NAMALWA (cell line): ENCODE measurements at regions not wholly inside any gene's neighbourhood (a gene's known extent, or its start where the extent isn't known, plus 50 kb on each side); places are given as distances from the start of the nearest gene placed in this dataset.
"Not testable (repeated sequence)": the region's sequence is repeated elsewhere in the genome, so short reads cannot be mapped to it uniquely, and the experiment has no call there.

Experiments
- DNase-seq: peaks from one replicate; pipeline ENCODE4 v3.0.0-alpha.2; 2015; ENCODE audit warnings: low spot score

DNA sequence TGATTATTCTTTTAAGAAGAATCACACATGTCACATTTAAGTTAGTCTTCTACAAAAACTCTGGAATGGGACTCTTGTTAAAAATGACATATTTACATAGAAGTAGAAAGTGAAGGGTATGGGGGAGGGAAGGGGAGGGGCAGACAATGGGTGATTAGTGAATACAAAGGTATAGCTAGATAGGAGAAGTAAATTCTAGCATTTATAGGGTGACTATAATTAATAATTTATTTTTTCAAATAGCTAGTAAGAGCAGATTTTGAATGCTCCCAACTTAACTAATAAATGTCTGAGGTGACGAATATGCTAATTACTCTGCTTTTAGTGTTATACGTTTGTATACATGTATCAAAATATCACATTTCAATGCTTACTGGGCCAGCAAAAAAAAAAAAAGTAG is 59.4 kb downstream of the BLTP3B start:
- DNase-seq = no peak

DNA sequence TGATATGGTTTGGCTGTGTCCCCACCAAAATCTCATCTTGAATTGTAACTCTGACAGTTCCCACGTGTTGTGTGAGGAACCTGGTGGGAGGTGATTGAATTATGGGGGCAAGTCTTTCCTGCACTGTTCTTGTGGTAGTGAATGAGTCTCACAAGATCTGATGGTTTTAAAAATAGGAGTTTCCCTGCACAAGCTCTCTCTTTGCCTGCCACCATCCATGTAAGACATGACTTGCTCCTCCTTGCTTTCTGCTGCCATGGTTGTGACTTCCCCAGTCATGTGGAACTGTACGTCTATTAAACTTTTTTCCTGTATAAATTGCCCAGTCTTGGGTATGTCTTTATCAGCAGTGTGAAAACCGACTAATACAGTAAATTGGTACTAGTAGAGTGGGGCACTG is 63.9 kb downstream of the BLTP3B start:
- not testable (repeated sequence) for DNase-seq

DNA sequence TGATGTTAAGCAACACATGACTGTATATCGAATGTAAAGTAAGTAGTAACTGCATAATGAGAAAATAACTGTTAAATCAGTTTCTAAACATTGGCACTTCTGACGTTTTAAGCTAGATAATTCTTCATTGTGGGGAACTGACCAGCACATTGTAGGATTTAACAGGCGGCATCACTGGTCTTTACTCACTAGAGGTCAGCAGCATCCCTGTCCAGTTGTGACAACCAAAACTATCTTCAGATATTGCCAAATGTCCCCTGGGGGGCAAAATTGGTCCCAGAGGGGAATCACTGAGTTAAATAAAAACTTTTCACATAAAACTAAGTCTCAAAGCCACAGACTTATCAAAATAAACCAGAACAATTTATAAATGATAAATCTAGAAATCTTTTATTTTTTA is 65.3 kb downstream of the BLTP3B start:
- DNase-seq = no peak

DNA sequence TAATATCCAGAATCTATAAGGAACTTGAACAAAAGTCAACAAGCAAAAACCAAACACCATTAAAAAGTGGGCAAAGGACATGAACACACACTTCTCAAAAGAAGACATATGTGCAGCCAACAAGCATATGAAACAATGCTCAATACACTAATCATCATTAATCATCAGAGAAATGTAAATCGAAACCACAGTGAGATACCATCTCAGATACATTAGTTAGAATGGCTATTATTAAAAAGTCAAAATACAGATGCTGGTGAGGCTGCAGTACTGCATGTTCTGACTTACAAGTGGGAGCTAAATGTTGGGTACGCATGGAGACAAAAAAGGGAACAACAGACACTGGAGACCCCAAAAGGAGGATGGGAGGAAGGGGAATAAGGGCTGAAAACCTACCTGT is 67.1 kb downstream of the BLTP3B start:
- peak; percentile 5 for DNase-seq

DNA sequence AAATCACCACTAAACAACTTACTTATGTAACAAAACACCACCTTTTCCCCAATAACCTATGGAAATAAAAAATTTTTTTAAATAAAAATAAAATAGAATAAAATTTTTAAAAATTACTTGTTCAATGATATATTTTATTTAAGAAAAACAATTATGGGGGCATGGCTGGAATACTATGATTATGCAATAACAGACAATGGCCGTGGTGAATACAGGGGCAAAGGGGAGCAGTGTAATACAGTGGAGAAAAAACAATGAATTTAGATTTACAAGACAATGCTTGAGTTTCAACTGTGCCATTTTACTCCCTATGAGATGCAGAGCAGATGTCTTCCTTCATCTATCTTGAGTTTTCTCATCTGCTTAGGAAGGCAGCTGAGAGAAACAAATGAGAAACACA is 72.9 kb downstream of the BLTP3B start:
- no peak for DNase-seq

DNA sequence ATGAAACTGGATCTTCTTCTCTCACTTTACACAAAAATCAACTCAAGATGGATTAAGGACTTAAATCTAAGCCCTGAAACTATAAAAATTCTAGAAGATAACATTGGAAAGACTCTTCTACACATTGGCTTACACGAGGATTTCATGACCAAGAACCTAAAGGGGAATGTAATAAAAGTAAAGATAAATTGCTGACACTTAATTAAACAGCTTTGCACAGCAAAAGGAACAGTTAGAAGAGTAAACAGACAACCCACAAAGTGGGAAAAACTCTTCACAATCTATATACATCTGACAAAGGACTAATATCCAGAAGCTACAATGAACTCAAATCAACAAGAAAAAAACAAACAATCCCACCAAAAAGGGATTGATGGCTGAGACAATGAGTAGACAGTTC is 74.4 kb downstream of the BLTP3B start:
- DNase-seq = no peak

DNA sequence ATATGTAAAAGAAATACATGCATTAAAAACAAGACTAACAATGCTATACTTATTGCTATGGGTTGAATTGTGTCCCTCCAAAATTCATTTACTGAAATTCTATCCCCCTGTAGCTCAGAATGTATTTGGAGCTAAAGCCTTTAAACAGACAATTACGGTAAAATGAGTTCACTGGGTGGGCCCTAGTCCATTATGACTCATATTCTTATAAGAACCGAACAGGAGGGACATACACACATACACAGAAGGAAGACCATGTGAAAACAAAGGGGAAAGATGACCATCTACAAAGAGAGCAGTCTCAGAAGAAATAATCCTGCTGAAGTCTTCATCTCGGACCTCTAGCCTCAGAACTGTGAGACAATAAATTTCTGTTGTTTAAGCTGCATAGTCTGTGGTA is 77.1 kb upstream of the ANKS1B start:
- DNase-seq = no peak

DNA sequence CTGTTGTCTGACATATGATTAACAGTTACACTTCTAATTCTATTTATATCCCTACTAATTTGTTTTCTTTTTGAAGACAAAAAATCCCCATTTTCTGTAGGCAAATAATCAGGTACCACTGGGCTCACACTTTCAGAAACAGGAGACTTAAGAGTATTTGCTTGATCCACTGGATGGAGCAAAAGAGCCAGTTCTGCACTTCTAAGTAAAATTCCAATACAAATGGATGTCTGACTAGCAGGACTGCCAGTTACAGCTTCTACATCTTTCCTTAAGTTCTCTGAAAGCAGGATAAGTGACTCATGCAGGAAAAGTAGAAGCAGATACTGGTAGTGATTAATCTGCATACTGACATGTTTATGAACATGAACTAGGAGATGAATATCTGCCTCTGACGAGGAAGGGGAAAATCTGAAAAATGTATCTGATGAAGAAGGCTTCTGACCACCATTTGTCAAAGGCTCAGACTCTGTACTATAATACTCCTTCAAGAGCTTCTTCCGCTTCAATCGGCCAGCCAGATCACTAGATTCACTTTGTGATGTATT is 73.8 kb upstream of the ANKS1B start:
- no peak for DNase-seq

DNA sequence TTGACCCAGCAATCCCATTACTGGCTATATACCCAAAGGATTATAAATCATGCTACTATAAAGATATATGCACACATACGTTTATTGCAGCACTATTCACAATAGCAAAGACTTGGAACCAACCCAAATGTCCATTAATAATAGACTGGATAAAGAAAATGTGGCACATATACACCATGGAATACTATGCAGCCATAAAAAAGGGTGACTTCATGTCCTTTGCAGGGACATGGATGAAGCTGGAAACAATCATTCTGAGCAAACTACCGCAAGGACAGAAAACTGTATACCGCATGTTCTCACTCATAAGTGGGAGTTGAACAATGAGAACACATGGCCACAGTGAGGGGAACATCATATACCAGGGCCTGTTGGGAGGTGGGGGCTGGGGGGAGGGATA is 61.5 kb upstream of the ANKS1B start:
- DNase-seq = not testable (repeated sequence)

DNA sequence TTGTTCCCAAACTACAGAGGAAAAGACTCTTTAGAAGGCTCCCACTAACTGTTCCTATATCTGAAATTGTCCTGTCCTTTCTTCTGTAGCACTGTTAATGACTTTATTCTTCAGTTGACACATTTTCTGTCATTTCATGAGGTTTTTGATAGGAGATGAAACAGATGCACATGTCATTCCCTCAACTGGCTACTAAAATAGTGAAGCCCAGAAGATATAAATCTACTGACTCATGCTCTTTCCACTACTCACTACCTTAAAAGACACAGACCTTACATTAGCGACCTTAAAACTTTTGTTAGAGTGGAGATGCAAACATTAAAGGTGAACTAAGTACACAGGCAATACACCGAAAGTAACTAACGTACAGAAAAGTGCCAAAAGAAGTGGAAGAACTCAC is 59.5 kb upstream of the ANKS1B start:
- DNase-seq = no peak

DNA sequence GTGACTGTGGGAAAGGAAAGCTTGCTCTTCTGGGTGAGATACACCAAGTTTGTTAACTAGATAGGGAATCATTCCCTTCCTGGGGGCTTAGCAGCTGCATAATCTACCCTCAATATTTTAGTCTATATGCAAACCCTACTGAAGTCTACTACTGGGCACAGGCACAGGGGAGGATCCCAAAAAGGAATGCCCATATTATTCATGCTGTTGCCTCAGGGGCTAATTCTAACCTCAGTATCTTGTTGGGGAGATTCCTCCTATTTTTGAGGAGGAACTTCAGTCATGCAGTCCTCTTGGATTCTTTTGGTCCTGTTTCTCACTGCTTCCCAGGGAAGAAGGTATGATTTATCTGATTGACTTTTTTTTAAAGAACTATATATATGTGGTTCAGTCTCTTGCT is 58.9 kb upstream of the ANKS1B start:
- no peak for DNase-seq
